ENCODE measurements at regions not wholly inside any gene's neighbourhood (a gene's known extent, or its start where the extent isn't known, plus 50 kb on each side); places are given as distances from the start of the nearest gene placed in this dataset.

- DNase-seq (ENCODE audit: low spot score): no peak
- H3K9me3 ChIP-seq (ENCODE audit: control insufficient read depth in 4 of 4, low read length in 3 of 4): peaks cover 0 to 2% (median 0%) of the 10 kb centered on the region in 4 donors
- no peaks in the 10 kb centered on the region for H3K4me1 ChIP-seq (ENCODE audit: control insufficient read depth in 4 of 4, insufficient read depth in 4 of 4, low read length in 3 of 4)
- H3K4me3 ChIP-seq (ENCODE audit: low read depth in 1 of 3, low read length in 3 of 3): no peak overlapping the region
- WGBS: 89% methylated on average over 7 of the region's 7 CpGs
- no peak overlapping the region for H3K27ac ChIP-seq (ENCODE audit: low read depth in 1 of 2, low read length in 2 of 2)
- H3K27me3 ChIP-seq (ENCODE audit: control insufficient read depth in 4 of 4, insufficient read depth in 4 of 4, low read length in 3 of 4): no peaks in the 10 kb centered on the region
- H3K36me3 ChIP-seq (ENCODE audit: control insufficient read depth in 4 of 4, insufficient read depth in 3 of 4, low read depth in 1 of 4, low read length in 3 of 4): no peaks in the 10 kb centered on the region
- H3K9ac ChIP-seq (ENCODE audit: low read depth in 1 of 2, low read length in 2 of 2): no peak overlapping the region
- TF ChIP-seq MAX (IDR thresholded peaks at IDR 0.05): no peak
- no peak for TF ChIP-seq FOXA2 (IDR thresholded peaks at IDR 0.05)
- no peak for TF ChIP-seq GABPA (IDR thresholded peaks at IDR 0.05 in 1 of 2, conservative IDR thresholded peaks at IDR 0.05 in 1 of 2)
- TF ChIP-seq SP1 (IDR thresholded peaks at IDR 0.05): no peak
- no peak for TF ChIP-seq TAF1 (conservative IDR thresholded peaks at IDR 0.05)
- no peak for TF ChIP-seq EGR1 (IDR thresholded peaks at IDR 0.05; ENCODE audit: low read depth in 2 of 2)
- no peak for TF ChIP-seq REST (IDR thresholded peaks at IDR 0.05)
- TF ChIP-seq NR2F2 (IDR thresholded peaks at IDR 0.05): no peak
- TF ChIP-seq HNF4G (IDR thresholded peaks at IDR 0.05): no peak
- TF ChIP-seq ZBTB33 (IDR thresholded peaks at IDR 0.05): no peak
- TF ChIP-seq YY1 (IDR thresholded peaks at IDR 0.05): no peak
- TF ChIP-seq JUND (IDR thresholded peaks at IDR 0.05): no peak
- no peak for TF ChIP-seq RAD21 (IDR thresholded peaks at IDR 0.05)
- TF ChIP-seq FOXA1 (IDR thresholded peaks at IDR 0.05): no peak
- TF ChIP-seq ATF3 (IDR thresholded peaks at IDR 0.05): no peak
- TF ChIP-seq RXRA (IDR thresholded peaks at IDR 0.05): no peak
- TF ChIP-seq CTCF (IDR thresholded peaks at IDR 0.05; ENCODE audit: low read depth, low read length, missing input control): no peak
Measured at GRCh38 chr11:116647305-116648080, 125.3 kb downstream of the BUD13 start.
